ENCODE measurements at regions not wholly inside any gene's neighbourhood (a gene's known extent, or its start where the extent isn't known, plus 50 kb on each side); places are given as distances from the start of the nearest gene placed in this dataset.
"Not testable (repeated sequence)": the region's sequence is repeated elsewhere in the genome, so short reads cannot be mapped to it uniquely, and the experiment has no call there.

GRCh38 chr2:95654897-95655296 lies 63.1 kb downstream of the TRIM43 start:
- not testable (repeated sequence) for H3K27ac ChIP-seq (ENCODE audit: low read depth, low read length, poor library complexity, severe bottlenecking); H3K4me1 ChIP-seq (ENCODE audit: insufficient read depth, low read length, severe bottlenecking); H3K9ac ChIP-seq (ENCODE audit: low read length); H3F3A ChIP-seq (ENCODE audit: insufficient read depth, low read length); H3K4me2 ChIP-seq (ENCODE audit: low read length); H4K20me1 ChIP-seq (ENCODE audit: insufficient read depth, low read length); H2AFZ ChIP-seq (ENCODE audit: low read length); H3K36me3 ChIP-seq (ENCODE audit: insufficient read depth, low read length); H3K4me3 ChIP-seq (ENCODE audit: low read depth, low read length, poor library complexity, severe bottlenecking); H3K27me3 ChIP-seq (ENCODE audit: insufficient read depth, low read length); H3K9me3 ChIP-seq (ENCODE audit: low read length); H3K9me2 ChIP-seq (ENCODE audit: low read depth, low read length); H3K79me2 ChIP-seq (ENCODE audit: insufficient read depth, low read length)

- not testable (repeated sequence) for H3K27ac ChIP-seq (ENCODE audit: low read depth, low read length, poor library complexity, severe bottlenecking); H3K9me3 ChIP-seq (ENCODE audit: low read length); H4K20me1 ChIP-seq (ENCODE audit: insufficient read depth, low read length); H3K4me1 ChIP-seq (ENCODE audit: insufficient read depth, low read length, severe bottlenecking); H3K79me2 ChIP-seq (ENCODE audit: insufficient read depth, low read length); H2AFZ ChIP-seq (ENCODE audit: low read length); H3K9ac ChIP-seq (ENCODE audit: low read length); H3K9me2 ChIP-seq (ENCODE audit: low read depth, low read length); H3K4me3 ChIP-seq (ENCODE audit: low read depth, low read length, poor library complexity, severe bottlenecking); H3K27me3 ChIP-seq (ENCODE audit: insufficient read depth, low read length); H3K36me3 ChIP-seq (ENCODE audit: insufficient read depth, low read length); H3F3A ChIP-seq (ENCODE audit: insufficient read depth, low read length); H3K4me2 ChIP-seq (ENCODE audit: low read length)
Measured at GRCh38 chr2:95656553-95656952, 64.8 kb downstream of the TRIM43 start.

- not testable (repeated sequence) for H3F3A ChIP-seq (ENCODE audit: insufficient read depth, low read length); H3K27ac ChIP-seq (ENCODE audit: low read depth, low read length, poor library complexity, severe bottlenecking); H3K9me3 ChIP-seq (ENCODE audit: low read length); H3K9ac ChIP-seq (ENCODE audit: low read length); H3K27me3 ChIP-seq (ENCODE audit: insufficient read depth, low read length); H3K9me2 ChIP-seq (ENCODE audit: low read depth, low read length); H3K4me2 ChIP-seq (ENCODE audit: low read length); H3K36me3 ChIP-seq (ENCODE audit: insufficient read depth, low read length); H3K79me2 ChIP-seq (ENCODE audit: insufficient read depth, low read length); H4K20me1 ChIP-seq (ENCODE audit: insufficient read depth, low read length); H3K4me3 ChIP-seq (ENCODE audit: low read depth, low read length, poor library complexity, severe bottlenecking); H3K4me1 ChIP-seq (ENCODE audit: insufficient read depth, low read length, severe bottlenecking); H2AFZ ChIP-seq (ENCODE audit: low read length)
Measured at GRCh38 chr2:95657937-95658336, 66.1 kb downstream of the TRIM43 start.

- not testable (repeated sequence) for H3K9me2 ChIP-seq (ENCODE audit: low read depth, low read length); H3F3A ChIP-seq (ENCODE audit: insufficient read depth, low read length); H3K4me2 ChIP-seq (ENCODE audit: low read length); H2AFZ ChIP-seq (ENCODE audit: low read length); H3K9ac ChIP-seq (ENCODE audit: low read length); H3K4me3 ChIP-seq (ENCODE audit: low read depth, low read length, poor library complexity, severe bottlenecking); H4K20me1 ChIP-seq (ENCODE audit: insufficient read depth, low read length); H3K4me1 ChIP-seq (ENCODE audit: insufficient read depth, low read length, severe bottlenecking); H3K27me3 ChIP-seq (ENCODE audit: insufficient read depth, low read length); H3K27ac ChIP-seq (ENCODE audit: low read depth, low read length, poor library complexity, severe bottlenecking); H3K79me2 ChIP-seq (ENCODE audit: insufficient read depth, low read length); H3K9me3 ChIP-seq (ENCODE audit: low read length); H3K36me3 ChIP-seq (ENCODE audit: insufficient read depth, low read length)
Measured at GRCh38 chr2:95660766-95661562, 69.2 kb downstream of the TRIM43 start.

- not testable (repeated sequence) for H3K27ac ChIP-seq (ENCODE audit: low read depth, low read length, poor library complexity, severe bottlenecking); H3K4me3 ChIP-seq (ENCODE audit: low read depth, low read length, poor library complexity, severe bottlenecking); H4K20me1 ChIP-seq (ENCODE audit: insufficient read depth, low read length); H3K9me2 ChIP-seq (ENCODE audit: low read depth, low read length); H3K79me2 ChIP-seq (ENCODE audit: insufficient read depth, low read length); H3K4me2 ChIP-seq (ENCODE audit: low read length); H3F3A ChIP-seq (ENCODE audit: insufficient read depth, low read length); H3K9me3 ChIP-seq (ENCODE audit: low read length); H3K27me3 ChIP-seq (ENCODE audit: insufficient read depth, low read length); H2AFZ ChIP-seq (ENCODE audit: low read length); H3K9ac ChIP-seq (ENCODE audit: low read length); H3K36me3 ChIP-seq (ENCODE audit: insufficient read depth, low read length); H3K4me1 ChIP-seq (ENCODE audit: insufficient read depth, low read length, severe bottlenecking)
Measured at GRCh38 chr2:95663471-95664441, 72.0 kb downstream of the TRIM43 start.

GRCh38 chr2:95666636-95667035 lies 74.8 kb downstream of the TRIM43 start:
- not testable (repeated sequence) for H3K79me2 ChIP-seq (ENCODE audit: insufficient read depth, low read length); H3K4me3 ChIP-seq (ENCODE audit: low read depth, low read length, poor library complexity, severe bottlenecking); H3K9me2 ChIP-seq (ENCODE audit: low read depth, low read length); H3K27ac ChIP-seq (ENCODE audit: low read depth, low read length, poor library complexity, severe bottlenecking); H3F3A ChIP-seq (ENCODE audit: insufficient read depth, low read length); H3K9me3 ChIP-seq (ENCODE audit: low read length); H2AFZ ChIP-seq (ENCODE audit: low read length); H4K20me1 ChIP-seq (ENCODE audit: insufficient read depth, low read length); H3K9ac ChIP-seq (ENCODE audit: low read length); H3K27me3 ChIP-seq (ENCODE audit: insufficient read depth, low read length); H3K4me1 ChIP-seq (ENCODE audit: insufficient read depth, low read length, severe bottlenecking); H3K4me2 ChIP-seq (ENCODE audit: low read length); H3K36me3 ChIP-seq (ENCODE audit: insufficient read depth, low read length)
